HepG2 (cell line): ENCODE measurements at regions not wholly inside any gene's neighbourhood (a gene's known extent, or its start where the extent isn't known, plus 50 kb on each side); places are given as distances from the start of the nearest gene placed in this dataset.

Experiments
- ATAC-seq: fragments of 200-7000 bp; cut with Tn5 transposase; 3 replicates; pipeline ENCODE4 v1.9.1; 2020; ENCODE audit warnings: mild to moderate bottlenecking, moderate library complexity
- BruUV-seq: library from RNA; stranded (reverse); fragments of 400-500 nt; replicated peaks from 2 replicates; lab custom pipeline; 2021; lab: Mats Ljungman, UMichigan
- CTCF ChIA-PET: fragments of 300-600 bp; formaldehyde crosslinking; extraction: SDS; loops from one replicate; lab custom pipeline; 2021; ENCODE audit warnings: low total read pairs, inconsistent platforms, low intra/inter-chr PET ratio; lab: Yijun Ruan, JAX
- POLR2A ChIA-PET: fragments of 350-600 bp; sonication (Branson Sonifier 250); formaldehyde crosslinking; loops from one replicate; lab custom pipeline; 2020; ENCODE audit warnings: antibody characterized with exemption, inconsistent platforms; lab: Yijun Ruan, JAX
- DNase-seq: peaks from one replicate; pipeline ENCODE4 v3.0.0-alpha.2; 2015; ENCODE audit warnings: low spot score
- FAIRE-seq: peaks from 3 replicates; lab custom pipeline; 2011; peaks lifted over from hg19 to GRCh38; lab: Jason Lieb, UNC
- H2AFZ ChIP-seq: one replicate; pipeline ENCODE4 v1.6.1; 2011; ENCODE audit warnings: low read length, inconsistent platforms
- H3K27ac ChIP-seq: fragments of 300-600 bp; 3 replicates; pipeline ENCODE4 v1.8.0; 2011; ENCODE audit warnings: mixed run types, mild to moderate bottlenecking, mixed read lengths, low read length, inconsistent platforms; ENCODE audit not compliant: insufficient read depth; ENCODE audit errors: extremely low read length
- H3K27me3 ChIP-seq, 2 experiments: fragments of 200-600 bp in 1 of 2; 2 replicates in 1 of 2; 3 replicates in 1 of 2; pipeline versions ENCODE4 v1.6.0 to v1.8.0; 2011; ENCODE audit warnings: low read length in 2 of 2, mild to moderate bottlenecking in 2 of 2, moderate library complexity in 2 of 2, inconsistent platforms in 1 of 2; ENCODE audit not compliant: insufficient read depth in 2 of 2, control insufficient read depth in 1 of 2
- H3K36me3 ChIP-seq, 2 experiments: fragments of 200-600 bp in 1 of 2; replicated peaks in 1 of 2; 2 replicates in 1 of 2; 3 replicates in 1 of 2; pipeline versions ENCODE4 v1.5.1 to v1.8.0; 2011; ENCODE audit warnings: low read length in 2 of 2, inconsistent platforms in 1 of 2; ENCODE audit not compliant: insufficient read depth in 2 of 2, control insufficient read depth in 1 of 2
- H3K4me1 ChIP-seq: 2 replicates; pipeline ENCODE4 v1.5.1; 2012; ENCODE audit warnings: low read length, inconsistent platforms; ENCODE audit not compliant: insufficient read depth
- H3K4me2 ChIP-seq: 2 replicates; pipeline ENCODE4 v1.6.0; 2011; ENCODE audit warnings: low read depth, low read length, inconsistent platforms
- H3K4me3 ChIP-seq, 3 experiments: fragments of 200-600 bp in 1 of 3; sonication (generic), shearing (Covaris generic) in 1 of 3; replicated peaks in 1 of 3; 2 replicates each; pipeline ENCODE4 v1.5.1; 2011 to 2016; ENCODE audit warnings: low read length in 3 of 3, inconsistent platforms in 2 of 3, low read depth in 2 of 3, mild to moderate bottlenecking in 2 of 3, control low read depth in 1 of 3, mixed read lengths in 1 of 3; ENCODE audit not compliant: insufficient read depth in 1 of 3
- H3K79me2 ChIP-seq: one replicate; pipeline ENCODE4 v1.6.1; 2011; ENCODE audit warnings: low read length, inconsistent platforms; ENCODE audit not compliant: insufficient read depth
- H3K9ac ChIP-seq: 2 replicates; pipeline ENCODE4 v1.6.0; 2011; ENCODE audit warnings: mild to moderate bottlenecking, low read depth, low read length, inconsistent platforms; ENCODE audit not compliant: insufficient read depth
- H3K9me3 ChIP-seq: 2 replicates; pipeline ENCODE4 v1.5.1; 2012; ENCODE audit warnings: mild to moderate bottlenecking, low read length
- H4K20me1 ChIP-seq: 2 replicates; pipeline ENCODE4 v1.6.0; 2011; ENCODE audit warnings: inconsistent platforms, mild to moderate bottlenecking, low read length, moderate library complexity; ENCODE audit not compliant: insufficient read depth
- CREB1 ChIP-seq, 2 experiments: fragments of 450-650 bp in 1 of 2; IDR thresholded peaks; 2 replicates each; pipeline ENCODE4 v1.6.1; 2016 to 2017; ENCODE audit warnings: control low read depth in 1 of 2, mild to moderate bottlenecking in 1 of 2, missing compliant biosample characterization in 1 of 2, missing genetic modification characterization in 1 of 2
- DMAP1 ChIP-seq: IDR thresholded peaks from 2 replicates; pipeline ENCODE4 v1.6.1; 2016
- HDAC1 ChIP-seq: sonication (generic); formaldehyde crosslinking; IDR thresholded peaks from 2 replicates; pipeline ENCODE4 v1.5.1; 2020; ENCODE audit warnings: mild to moderate bottlenecking, missing genetic modification reagents
- HNRNPH1 ChIP-seq: fragments of 200-400 bp; formaldehyde crosslinking; optimal IDR thresholded peaks from 2 replicates; pipeline ENCODE3; 2017; ENCODE audit warnings: mild to moderate bottlenecking, low read depth, low read length
- JARID2 ChIP-seq: sonication (generic); formaldehyde crosslinking; IDR thresholded peaks from 2 replicates; pipeline ENCODE4 v1.8.1; 2023; ENCODE audit warnings: missing genetic modification reagents, inconsistent platforms; ENCODE audit not compliant: insufficient replicate concordance
- RARA ChIP-seq: IDR thresholded peaks from 2 replicates; pipeline ENCODE4 v1.6.1; 2016; ENCODE audit warnings: missing genetic modification reagents, missing compliant biosample characterization
- RORA ChIP-seq: sonication (generic); formaldehyde crosslinking; IDR thresholded peaks from 2 replicates; pipeline ENCODE4 v1.5.0; 2020; ENCODE audit warnings: mild to moderate bottlenecking, missing genetic modification reagents, moderate library complexity
- SP140L ChIP-seq: sonication (generic); formaldehyde crosslinking; IDR thresholded peaks from 2 replicates; pipeline ENCODE4 v1.4.0; 2020; ENCODE audit warnings: missing genetic modification reagents, borderline replicate concordance
- ZSCAN29 ChIP-seq: sonication (generic); formaldehyde crosslinking; conservative IDR thresholded peaks from 2 replicates; pipeline ENCODE4 v1.4.0; 2020; ENCODE audit warnings: mild to moderate bottlenecking, missing genetic modification reagents
- WGBS: methylation state at CpG from one replicate; pipeline ENCODE4 v1.1.6; 2017; ENCODE audit warnings: low lambda C conversion rate; 5-methylcytosine and 5-hydroxymethylcytosine counted together
- in situ Hi-C: cut with HindIII; loops from 2 replicates; pipeline ENCODE4 v1.10.0; 2017; ENCODE audit warnings: low pct_unique_long_range_greater_than_20kb; ENCODE audit not compliant: extremely low pct_ligation_motif_present
- intact Hi-C: fragments of 100-400 bp; cut with micrococcal nuclease; formaldehyde crosslinking; loops from one replicate; pipeline ENCODE4 v1.10.0; 2022; ENCODE audit not compliant: unreplicated experiment
- TF ChIP-seq, protein P1 (sequence below): sonication (generic); formaldehyde crosslinking; IDR thresholded peaks from 2 replicates; pipeline ENCODE4 v1.4.0; 2020; ENCODE audit warnings: missing genetic modification reagents

DNA sequence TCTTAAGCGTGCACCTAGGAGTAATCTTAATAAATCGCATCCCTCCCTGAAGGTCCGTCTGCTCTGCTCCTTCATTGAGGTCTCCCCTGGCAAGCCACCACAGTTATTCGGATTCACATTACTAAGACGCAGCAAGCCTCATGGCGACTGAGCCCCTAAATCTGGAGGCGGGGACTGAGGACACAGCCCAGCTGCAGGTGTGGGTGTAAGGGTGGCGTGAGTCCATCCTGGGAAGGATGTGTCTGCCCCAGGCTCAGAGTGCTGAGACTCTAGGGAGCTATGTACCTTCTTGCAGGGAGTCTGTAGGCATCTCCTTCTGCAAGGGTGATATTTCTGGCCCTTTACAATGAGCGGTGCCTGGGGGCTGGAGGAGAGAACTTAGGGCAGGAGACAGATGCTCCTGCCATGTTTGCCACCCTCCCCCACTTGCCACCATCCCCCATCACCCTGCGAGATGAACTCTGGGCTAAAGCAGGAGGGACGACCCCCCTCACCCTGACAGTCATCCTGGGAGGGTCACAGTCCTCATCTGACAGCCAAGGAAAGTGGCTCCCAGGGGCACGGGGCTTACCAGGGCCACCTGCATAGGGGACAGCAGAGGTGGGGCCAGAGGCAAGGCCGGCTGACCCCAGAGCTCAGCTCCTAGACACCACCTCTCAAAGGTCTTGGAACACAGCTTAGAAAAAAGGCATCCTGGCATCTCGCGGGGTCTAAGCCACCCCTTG, 76.4 kb upstream of the FCN1 start (continued):
- TF ChIP-seq ZSCAN29 (CRISPR knock-in tag): no peak
- TF ChIP-seq, all 625 proteins: peak for 0

DNA sequence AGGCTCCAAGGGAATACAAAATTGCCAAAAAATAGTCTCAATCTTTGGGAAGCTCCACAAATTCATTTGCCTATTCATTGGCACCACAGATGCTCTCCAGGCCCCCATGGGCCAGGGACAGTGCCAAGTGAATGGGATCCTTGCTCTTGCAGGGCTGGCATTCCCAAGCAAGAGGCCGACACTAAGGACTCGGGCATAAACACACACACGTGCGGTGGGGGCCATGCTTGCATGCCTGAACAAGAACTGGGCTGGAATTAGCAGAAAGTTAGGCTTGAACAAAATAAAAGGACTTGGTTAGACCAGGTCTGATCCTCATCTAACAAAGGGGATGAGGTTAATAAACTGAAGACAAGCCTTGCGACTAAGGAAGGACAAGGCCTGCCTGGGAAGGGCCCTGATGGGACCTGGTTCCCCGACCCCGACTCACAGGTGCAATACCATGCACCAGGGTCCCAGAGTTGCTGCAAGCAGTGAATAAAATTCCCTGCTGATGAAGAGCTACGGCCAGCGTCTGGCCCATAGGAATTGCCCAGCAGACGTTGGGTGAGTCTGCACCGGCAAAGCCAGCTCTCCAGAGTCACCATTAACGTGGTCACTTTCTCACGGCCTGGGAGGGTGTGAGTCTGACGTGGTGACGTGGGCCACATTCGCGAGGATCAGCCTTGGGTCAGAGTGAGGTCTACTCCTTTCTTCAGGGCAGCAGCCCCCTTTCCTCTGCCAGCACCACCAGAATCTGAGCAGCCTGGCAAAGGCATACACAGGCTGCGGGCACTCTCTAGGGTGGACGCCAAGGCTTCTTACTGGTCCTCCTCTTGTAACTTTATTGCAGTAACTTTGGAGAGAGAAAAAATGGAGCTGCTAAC, 77.4 kb upstream of the FCN1 start:
- DNase-seq: no peak
- intact Hi-C loops: no loop called here
- H3K27ac ChIP-seq: no peak overlapping the region
- no peak overlapping the region for H2AFZ ChIP-seq
- no peak overlapping the region for H3K9ac ChIP-seq
- no peak overlapping the region for H3K4me3 ChIP-seq
- POLR2A ChIA-PET: no interaction called here
- peaks cover 2 to 14% of the 10 kb centered on the region in 2 experiments; a peak in 2 of 5 replicates for H3K27me3 ChIP-seq
- H4K20me1 ChIP-seq: no peaks in the 10 kb centered on the region
- TF ChIP-seq DMAP1 (CRISPR knock-in tag) (no peak), HDAC1 (no peak), CREB1 (IDR thresholded peaks at IDR 0.05) (peak; percentile 12; the same call in 1 of the 2 replicates), CREB1 (CRISPR knock-in tag; IDR thresholded peaks at IDR 0.05) (no peak), RARA (CRISPR knock-in tag) (no peak)
- peaks cover 18% of the 10 kb centered on the region for H3K9me3 ChIP-seq
- CTCF ChIA-PET: no interaction called here
- H3K4me2 ChIP-seq: no peak overlapping the region
- in situ Hi-C loops: no loop called here
- no peak for FAIRE-seq
- 27% methylated on average over 8 of the region's 19 CpGs for WGBS
- H3K36me3 ChIP-seq: no peaks in the 10 kb centered on the region
- BruUV-seq: no TSS peak
- no peak for ATAC-seq
- no peaks in the 10 kb centered on the region for H3K79me2 ChIP-seq
- H3K4me1 ChIP-seq: no peaks in the 10 kb centered on the region

DNA sequence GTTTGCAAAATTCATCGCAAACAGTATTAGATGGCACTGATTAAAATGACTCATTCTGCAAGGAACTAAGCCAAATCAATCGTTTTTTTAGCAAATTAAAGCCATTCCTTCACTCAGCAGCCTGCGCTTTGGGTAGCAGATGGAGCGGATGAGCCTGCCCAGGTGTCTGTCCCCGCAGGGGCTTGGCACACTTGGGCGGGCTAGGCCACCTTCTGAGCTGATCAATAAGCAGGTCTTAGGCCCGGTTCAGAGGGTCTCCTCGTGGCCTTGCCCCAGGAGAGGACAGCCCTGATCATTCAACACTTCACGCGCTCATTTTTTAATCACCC, 78.0 kb upstream of the FCN1 start:
- no peak for DNase-seq
- Histone ChIP-seq H3K9ac (no peak overlapping the region), H4K20me1 (no peaks in the 10 kb centered on the region), H3K79me2 (no peaks in the 10 kb centered on the region), H3K27me3 (peaks cover 2 to 14% of the 10 kb centered on the region in 2 experiments; a peak in 2 of 5 replicates), H2AFZ (no peak overlapping the region), H3K9me3 (peaks cover 24% of the 10 kb centered on the region), H3K36me3 (no peaks in the 10 kb centered on the region), H3K27ac (no peak overlapping the region), H3K4me2 (no peak overlapping the region), H3K4me3 (no peak overlapping the region), H3K4me1 (no peaks in the 10 kb centered on the region)
- FAIRE-seq: no peak
- intact Hi-C loops (no loop called here), in situ Hi-C loops (no loop called here)
- CTCF ChIA-PET: no interaction called here
- no peak for ATAC-seq
- WGBS: 44% methylated on average over 9 of the region's 10 CpGs
- POLR2A ChIA-PET: no interaction called here
- no TSS peak for BruUV-seq
- TF ChIP-seq, protein P1, sequence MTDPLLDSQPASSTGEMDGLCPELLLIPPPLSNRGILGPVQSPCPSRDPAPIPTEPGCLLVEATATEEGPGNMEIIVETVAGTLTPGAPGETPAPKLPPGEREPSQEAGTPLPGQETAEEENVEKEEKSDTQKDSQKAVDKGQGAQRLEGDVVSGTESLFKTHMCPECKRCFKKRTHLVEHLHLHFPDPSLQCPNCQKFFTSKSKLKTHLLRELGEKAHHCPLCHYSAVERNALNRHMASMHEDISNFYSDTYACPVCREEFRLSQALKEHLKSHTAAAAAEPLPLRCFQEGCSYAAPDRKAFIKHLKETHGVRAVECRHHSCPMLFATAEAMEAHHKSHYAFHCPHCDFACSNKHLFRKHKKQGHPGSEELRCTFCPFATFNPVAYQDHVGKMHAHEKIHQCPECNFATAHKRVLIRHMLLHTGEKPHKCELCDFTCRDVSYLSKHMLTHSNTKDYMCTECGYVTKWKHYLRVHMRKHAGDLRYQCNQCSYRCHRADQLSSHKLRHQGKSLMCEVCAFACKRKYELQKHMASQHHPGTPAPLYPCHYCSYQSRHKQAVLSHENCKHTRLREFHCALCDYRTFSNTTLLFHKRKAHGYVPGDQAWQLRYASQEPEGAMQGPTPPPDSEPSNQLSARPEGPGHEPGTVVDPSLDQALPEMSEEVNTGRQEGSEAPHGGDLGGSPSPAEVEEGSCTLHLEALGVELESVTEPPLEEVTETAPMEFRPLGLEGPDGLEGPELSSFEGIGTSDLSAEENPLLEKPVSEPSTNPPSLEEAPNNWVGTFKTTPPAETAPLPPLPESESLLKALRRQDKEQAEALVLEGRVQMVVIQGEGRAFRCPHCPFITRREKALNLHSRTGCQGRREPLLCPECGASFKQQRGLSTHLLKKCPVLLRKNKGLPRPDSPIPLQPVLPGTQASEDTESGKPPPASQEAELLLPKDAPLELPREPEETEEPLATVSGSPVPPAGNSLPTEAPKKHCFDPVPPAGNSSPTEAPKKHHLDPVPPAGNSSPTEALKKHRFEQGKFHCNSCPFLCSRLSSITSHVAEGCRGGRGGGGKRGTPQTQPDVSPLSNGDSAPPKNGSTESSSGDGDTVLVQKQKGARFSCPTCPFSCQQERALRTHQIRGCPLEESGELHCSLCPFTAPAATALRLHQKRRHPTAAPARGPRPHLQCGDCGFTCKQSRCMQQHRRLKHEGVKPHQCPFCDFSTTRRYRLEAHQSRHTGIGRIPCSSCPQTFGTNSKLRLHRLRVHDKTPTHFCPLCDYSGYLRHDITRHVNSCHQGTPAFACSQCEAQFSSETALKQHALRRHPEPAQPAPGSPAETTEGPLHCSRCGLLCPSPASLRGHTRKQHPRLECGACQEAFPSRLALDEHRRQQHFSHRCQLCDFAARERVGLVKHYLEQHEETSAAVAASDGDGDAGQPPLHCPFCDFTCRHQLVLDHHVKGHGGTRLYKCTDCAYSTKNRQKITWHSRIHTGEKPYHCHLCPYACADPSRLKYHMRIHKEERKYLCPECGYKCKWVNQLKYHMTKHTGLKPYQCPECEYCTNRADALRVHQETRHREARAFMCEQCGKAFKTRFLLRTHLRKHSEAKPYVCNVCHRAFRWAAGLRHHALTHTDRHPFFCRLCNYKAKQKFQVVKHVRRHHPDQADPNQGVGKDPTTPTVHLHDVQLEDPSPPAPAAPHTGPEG (CRISPR knock-in tag): no peak
- TF ChIP-seq RORA (no peak), SP140L (no peak), HNRNPH1 (no peak), JARID2 (no peak)
